ENCODE measurements at regions not wholly inside any gene's neighbourhood (a gene's known extent, or its start where the extent isn't known, plus 50 kb on each side); places are given as distances from the start of the nearest gene placed in this dataset.

GRCh38 chr4:119930546-119930945 lies 136.1 kb downstream of the MAD2L1 start:
- TF ChIP-seq REST (tag by site-specific recombination; IDR thresholded peaks at IDR 0.05) (no peak), ZNF529 (tag by site-specific recombination; IDR thresholded peaks at IDR 0.05; ENCODE audit: insufficient replicate concordance) (no peak), ZNF707 (tag by site-specific recombination; IDR thresholded peaks at IDR 0.05) (no peak), CTCF (tag by site-specific recombination; IDR thresholded peaks at IDR 0.05) (no peak), TCF7L2 (IDR thresholded peaks at IDR 0.05; ENCODE audit: borderline replicate concordance, low read depth, low read length) (no peak), ZNF324 (tag by site-specific recombination; IDR thresholded peaks at IDR 0.05) (no peak)

All from HEK293 (cell line).